OCI-LY3 (cell line): ENCODE measurements at regions not wholly inside any gene's neighbourhood (a gene's known extent, or its start where the extent isn't known, plus 50 kb on each side); places are given as distances from the start of the nearest gene placed in this dataset.

Experiments used
- CTCF ChIP-seq: fragments of 200-600, 300-600 bp; sonication (generic); IDR thresholded peaks from 2 replicates; pipeline ENCODE4 v1.5.1; 2014; ENCODE audit warnings: antibody characterized with exemption, low read length, low read depth
- EZH2phosphoT487 ChIP-seq: fragments of 200-600 bp; shearing (Covaris generic); IDR thresholded peaks from 2 replicates; pipeline ENCODE4 v1.6.1; 2018; ENCODE audit warnings: antibody characterized with exemption, mixed run types, low read depth

- no peak for TF ChIP-seq CTCF
- no peak for TF ChIP-seq EZH2phosphoT487
Measured at GRCh38 chr12:28961948-28962384, 187.1 kb upstream of the FAR2 start.
